ENCODE measurements at regions not wholly inside any gene's neighbourhood (a gene's known extent, or its start where the extent isn't known, plus 50 kb on each side); places are given as distances from the start of the nearest gene placed in this dataset.

GRCh38 chr16:8155275-8155674, 435.0 kb downstream of the TMEM114 start:
- Histone ChIP-seq H3K9me3 (ENCODE audit: control insufficient read depth, insufficient read depth, low read depth, low read length) (no peaks in the 10 kb centered on the region), H3K4me1 (ENCODE audit: control insufficient read depth, insufficient read depth, low read length) (no peaks in the 10 kb centered on the region), H3K27ac (ENCODE audit: extremely low read depth, low read depth, low read length) (no peak overlapping the region), H3K4me3 (ENCODE audit: low read depth, low read length) (no peak overlapping the region), H3K36me3 (ENCODE audit: control insufficient read depth in 2 of 2, insufficient read depth in 1 of 2, low read length in 2 of 2) (no peaks in the 10 kb centered on the region)
- ChIA-PET POLR2A (no interaction called here), CTCF (no interaction called here)
- no peak for TF ChIP-seq HIC1 (tag by site-specific recombination; IDR thresholded peaks at IDR 0.05)
- no peak for TF ChIP-seq ZNF121 (tag by site-specific recombination; IDR thresholded peaks at IDR 0.05)
- no peak for TF ChIP-seq ZNF324 (tag by site-specific recombination; IDR thresholded peaks at IDR 0.05)
- TF ChIP-seq GLIS2 (tag by site-specific recombination; IDR thresholded peaks at IDR 0.05), result no peak
- no peak for TF ChIP-seq ZNF549 (tag by site-specific recombination; IDR thresholded peaks at IDR 0.05)
- no peak for TF ChIP-seq ZNF624 (tag by site-specific recombination; IDR thresholded peaks at IDR 0.05)
- TF ChIP-seq ZNF654 (tag by site-specific recombination; IDR thresholded peaks at IDR 0.05; ENCODE audit: low read depth), result no peak
- TF ChIP-seq ZBTB6 (tag by site-specific recombination; IDR thresholded peaks at IDR 0.05), result no peak
- no peak for TF ChIP-seq ZNF10 (tag by site-specific recombination; IDR thresholded peaks at IDR 0.05)
- TF ChIP-seq ZNF561 (tag by site-specific recombination; IDR thresholded peaks at IDR 0.05; ENCODE audit: borderline replicate concordance), result no peak
- no peak for TF ChIP-seq ZNF510 (tag by site-specific recombination; IDR thresholded peaks at IDR 0.05; ENCODE audit: insufficient replicate concordance)
- no peak for TF ChIP-seq ZNF701 (tag by site-specific recombination; IDR thresholded peaks at IDR 0.05)
- no peak for TF ChIP-seq ZNF248 (tag by site-specific recombination; IDR thresholded peaks at IDR 0.05)

- H3K27ac ChIP-seq (ENCODE audit: extremely low read depth, low read depth, low read length), result no peak overlapping the region
- H3K36me3 ChIP-seq (ENCODE audit: control insufficient read depth in 2 of 2, insufficient read depth in 1 of 2, low read length in 2 of 2), result no peaks in the 10 kb centered on the region
- H3K4me3 ChIP-seq (ENCODE audit: low read depth, low read length), result no peak overlapping the region
- CTCF ChIA-PET, result no interaction called here
- H3K9me3 ChIP-seq (ENCODE audit: control insufficient read depth, insufficient read depth, low read depth, low read length), result no peaks in the 10 kb centered on the region
- TF ChIP-seq FEZF1 (tag by site-specific recombination; IDR thresholded peaks at IDR 0.05), result no peak
- TF ChIP-seq ZBTB7A (tag by site-specific recombination; IDR thresholded peaks at IDR 0.05; ENCODE audit: low read depth), result no peak
- no peak for TF ChIP-seq SP7 (tag by site-specific recombination; IDR thresholded peaks at IDR 0.05)
- TF ChIP-seq KLF17 (tag by site-specific recombination; IDR thresholded peaks at IDR 0.05), result no peak
- no peak for TF ChIP-seq ZNF596 (tag by site-specific recombination; IDR thresholded peaks at IDR 0.05)
- no peak for TF ChIP-seq ZNF704 (tag by site-specific recombination; IDR thresholded peaks at IDR 0.05)
- no peak for TF ChIP-seq ZBTB20 (tag by site-specific recombination; IDR thresholded peaks at IDR 0.05)
- TF ChIP-seq KLF16 (tag by site-specific recombination; IDR thresholded peaks at IDR 0.05), result no peak
- no peak for TF ChIP-seq ZNF24 (tag by site-specific recombination; IDR thresholded peaks at IDR 0.05)
- TF ChIP-seq SP3 (tag by site-specific recombination; IDR thresholded peaks at IDR 0.05), result no peak
- POLR2A ChIA-PET, result no interaction called here
- H3K4me1 ChIP-seq (ENCODE audit: control insufficient read depth, insufficient read depth, low read length), result no peaks in the 10 kb centered on the region
Observed at GRCh38 chr16:8146256-8147012, 443.9 kb downstream of the TMEM114 start.
